PC-3 (cell line): ENCODE measurements at regions not wholly inside any gene's neighbourhood (a gene's known extent, or its start where the extent isn't known, plus 50 kb on each side); places are given as distances from the start of the nearest gene placed in this dataset.
A peak's percentile ranks its signal among the peaks of the same experiment; 100 is the strongest.
"Not testable (repeated sequence)": the region's sequence is repeated elsewhere in the genome, so short reads cannot be mapped to it uniquely, and the experiment has no call there.

Experiments
- ATAC-seq: fragments of 200-7000 bp; cut with Tn5 transposase; 2 replicates; pipeline ENCODE4 v1.9.1; 2020; ENCODE audit warnings: mild to moderate bottlenecking, moderate library complexity
- BruUV-seq: library from RNA; stranded (reverse); fragments of 400-500 nt; replicated peaks from 2 replicates; lab custom pipeline; 2021; lab: Mats Ljungman, UMichigan
- CTCF ChIA-PET: fragments of 300-600 bp; sonication (Branson Sonifier 250); formaldehyde crosslinking; loops from one replicate; lab custom pipeline; 2022; ENCODE audit warnings: antibody characterized with exemption; lab: Charles Lee
- POLR2A ChIA-PET: fragments of 300-600 bp; sonication (Branson Sonifier 250); formaldehyde crosslinking; loops from one replicate; lab custom pipeline; 2022; ENCODE audit warnings: antibody characterized with exemption; ENCODE audit not compliant: unreplicated experiment; lab: Charles Lee
- DNase-seq: peaks from one replicate; pipeline ENCODE4 v3.0.0-alpha.2; 2015
- H2AFZ ChIP-seq: fragments of 300-600 bp; sonication (generic); 2 replicates; pipeline ENCODE4 v1.6.0; 2016; ENCODE audit warnings: antibody characterized with exemption, low read length
- H3F3A ChIP-seq: fragments of 300-600 bp; sonication (generic); one replicate; pipeline ENCODE4 v1.6.0; 2017; ENCODE audit warnings: antibody characterized with exemption, low read length, control low read depth, mild to moderate bottlenecking; ENCODE audit not compliant: unreplicated experiment
- H3K27ac ChIP-seq: fragments of 300-600 bp; sonication (generic); 2 replicates; pipeline ENCODE4 v1.5.1; 2016; ENCODE audit warnings: mild to moderate bottlenecking, low read length
- H3K27me3 ChIP-seq: fragments of 300-600 bp; sonication (generic); 2 replicates; pipeline ENCODE4 v1.6.1; 2016; ENCODE audit warnings: low read length, mixed read lengths
- H3K36me3 ChIP-seq: fragments of 300-600 bp; sonication (generic); 2 replicates; pipeline ENCODE4 v1.6.1; 2016; ENCODE audit warnings: low read depth, mixed run types, low read length, mixed read lengths
- H3K4me1 ChIP-seq: fragments of 300-600 bp; sonication (generic); 2 replicates; pipeline ENCODE4 v1.5.1; 2016; ENCODE audit warnings: low read length; ENCODE audit not compliant: insufficient read depth
- H3K4me2 ChIP-seq: fragments of 300-600 bp; sonication (generic); 2 replicates; pipeline ENCODE4 v1.6.0; 2016; ENCODE audit warnings: low read length
- H3K4me3 ChIP-seq: fragments of 300-600 bp; sonication (generic); 2 replicates; pipeline ENCODE4 v1.5.1; 2016; ENCODE audit warnings: mild to moderate bottlenecking, low read length, mixed read lengths
- H3K79me2 ChIP-seq: fragments of 300-600 bp; sonication (generic); 2 replicates; pipeline ENCODE4 v1.6.1; 2017; ENCODE audit warnings: low read length, mixed read lengths
- H3K9ac ChIP-seq: fragments of 300-600 bp; sonication (generic); 2 replicates; pipeline ENCODE4 v1.6.0; 2016; ENCODE audit warnings: mild to moderate bottlenecking, low read length
- H3K9me2 ChIP-seq: fragments of 300-600 bp; sonication (generic); replicated peaks from 2 replicates; pipeline ENCODE4 v1.6.1; 2016; ENCODE audit warnings: mixed run types, low read length, mixed read lengths
- H3K9me3 ChIP-seq: fragments of 300-600 bp; sonication (generic); 2 replicates; pipeline ENCODE4 v1.6.1; 2016; ENCODE audit warnings: low read length, mixed read lengths
- H4K20me1 ChIP-seq: fragments of 300-600 bp; sonication (generic); 2 replicates; pipeline ENCODE4 v1.6.1; 2016; ENCODE audit warnings: low read length, mixed read lengths
- EZH2 ChIP-seq: fragments of 300-600 bp; sonication (generic); IDR thresholded peaks from one replicate; pipeline ENCODE4 v1.6.1; 2017; ENCODE audit warnings: antibody characterized with exemption, mild to moderate bottlenecking, low read length; ENCODE audit not compliant: unreplicated experiment
- EZH2phosphoT487 ChIP-seq: fragments of 300-600 bp; sonication (generic); IDR thresholded peaks from 2 replicates; pipeline ENCODE4 v1.6.1; 2018; ENCODE audit warnings: mild to moderate bottlenecking, antibody characterized with exemption, low read length, borderline replicate concordance
- intact Hi-C: fragments of 100-400 bp; cut with micrococcal nuclease; formaldehyde crosslinking; loops from 2 replicates; pipeline ENCODE4 v1.9.0; 2023
- TF ChIP-seq, protein P1 (sequence below): fragments of 300-600 bp; sonication (generic); conservative IDR thresholded peaks from 2 replicates; pipeline ENCODE4 v1.5.1; 2017; ENCODE audit warnings: antibody characterized with exemption, low read depth, mild to moderate bottlenecking, low read length

DNA sequence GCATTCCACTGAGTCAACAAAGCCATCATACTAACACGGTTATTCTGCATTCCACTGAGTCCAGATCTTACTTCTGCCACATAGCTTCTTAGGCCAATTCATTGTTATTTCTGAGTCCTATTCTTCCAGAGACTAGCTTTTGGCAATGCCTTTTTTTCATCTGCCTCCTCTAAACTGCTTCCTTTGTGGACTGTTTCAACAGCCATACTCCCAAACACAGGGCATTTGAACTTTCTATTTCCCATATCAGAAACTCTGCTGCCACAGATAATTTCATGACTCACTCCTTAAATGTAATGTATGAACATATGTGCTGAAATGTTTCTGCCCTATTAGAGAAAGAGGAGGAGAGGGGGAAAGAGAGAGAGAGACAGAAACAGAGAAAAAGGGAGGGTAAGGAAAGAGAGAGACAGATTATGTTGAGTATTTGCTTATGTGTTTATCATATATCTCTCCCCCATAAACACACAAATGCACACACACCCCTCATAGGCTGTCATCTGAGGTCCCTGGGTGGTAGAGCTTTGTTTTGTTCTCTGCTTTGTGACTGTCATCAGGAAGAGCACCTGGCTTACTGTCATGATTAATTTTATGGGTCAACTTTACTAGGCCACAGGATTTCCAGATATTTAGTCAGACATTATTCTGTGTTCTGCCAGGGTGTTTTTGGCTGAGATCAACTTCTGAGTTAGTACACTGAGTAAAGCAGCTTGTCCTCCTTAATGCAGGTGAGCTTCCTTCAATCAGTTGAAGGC is 308.0 kb upstream of the KCND2 start:
- no peak overlapping the region for H2AFZ ChIP-seq
- POLR2A ChIA-PET = no interaction called here
- no peaks in the 10 kb centered on the region for H3K36me3 ChIP-seq
- no peaks in the 10 kb centered on the region for H3K9me2 ChIP-seq
- no peak overlapping the region for H3K9ac ChIP-seq
- H3K27me3 ChIP-seq = no peaks in the 10 kb centered on the region
- H3F3A ChIP-seq = no peaks in the 10 kb centered on the region
- peaks cover 32% of the 10 kb centered on the region for H3K4me1 ChIP-seq
- DNase-seq (peak; percentile 64), ATAC-seq (peak; percentile 87)
- H3K79me2 ChIP-seq = no peaks in the 10 kb centered on the region
- no peak overlapping the region for H3K4me2 ChIP-seq
- H3K27ac ChIP-seq = no peak overlapping the region
- CTCF ChIA-PET = interaction anchor here (0.6 kb wide), 1 partner anchor 55 kb away, joined by 4 read pairs; no protein-coding TSS in a partner anchor
- H3K9me3 ChIP-seq = no peaks in the 10 kb centered on the region
- BruUV-seq = no TSS peak
- no peaks in the 10 kb centered on the region for H4K20me1 ChIP-seq
- no peak for TF ChIP-seq EZH2phosphoT487
- TF ChIP-seq, protein P1, sequence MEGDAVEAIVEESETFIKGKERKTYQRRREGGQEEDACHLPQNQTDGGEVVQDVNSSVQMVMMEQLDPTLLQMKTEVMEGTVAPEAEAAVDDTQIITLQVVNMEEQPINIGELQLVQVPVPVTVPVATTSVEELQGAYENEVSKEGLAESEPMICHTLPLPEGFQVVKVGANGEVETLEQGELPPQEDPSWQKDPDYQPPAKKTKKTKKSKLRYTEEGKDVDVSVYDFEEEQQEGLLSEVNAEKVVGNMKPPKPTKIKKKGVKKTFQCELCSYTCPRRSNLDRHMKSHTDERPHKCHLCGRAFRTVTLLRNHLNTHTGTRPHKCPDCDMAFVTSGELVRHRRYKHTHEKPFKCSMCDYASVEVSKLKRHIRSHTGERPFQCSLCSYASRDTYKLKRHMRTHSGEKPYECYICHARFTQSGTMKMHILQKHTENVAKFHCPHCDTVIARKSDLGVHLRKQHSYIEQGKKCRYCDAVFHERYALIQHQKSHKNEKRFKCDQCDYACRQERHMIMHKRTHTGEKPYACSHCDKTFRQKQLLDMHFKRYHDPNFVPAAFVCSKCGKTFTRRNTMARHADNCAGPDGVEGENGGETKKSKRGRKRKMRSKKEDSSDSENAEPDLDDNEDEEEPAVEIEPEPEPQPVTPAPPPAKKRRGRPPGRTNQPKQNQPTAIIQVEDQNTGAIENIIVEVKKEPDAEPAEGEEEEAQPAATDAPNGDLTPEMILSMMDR = no peak
- TF ChIP-seq EZH2 = no peak
- intact Hi-C loops = loop anchor here (10.0 kb wide), 2 partner anchors 210 to 290 kb away; no protein-coding TSS in a partner anchor
- no peak overlapping the region for H3K4me3 ChIP-seq

DNA sequence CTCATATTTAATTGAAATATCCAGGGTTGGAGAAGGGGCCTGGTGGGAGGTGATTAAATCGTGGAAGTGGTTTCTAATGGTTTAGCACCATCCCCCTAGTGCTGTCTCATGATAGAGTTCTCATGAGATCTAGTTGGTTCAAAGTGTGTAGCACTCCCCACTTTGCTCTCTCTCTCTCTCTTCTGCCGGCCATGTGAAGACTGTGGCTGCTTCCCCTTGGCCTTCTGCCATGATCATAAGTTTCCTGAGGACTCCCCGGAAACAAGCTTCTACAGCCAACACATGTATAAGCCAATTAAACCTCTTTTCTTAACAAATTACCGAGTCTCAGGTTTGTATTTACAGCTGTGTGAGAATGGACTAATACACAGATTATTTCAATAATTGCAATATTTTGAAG is 305.8 kb upstream of the KCND2 start:
- Histone ChIP-seq H3K4me3 (no peak overlapping the region), H3K9ac (no peak overlapping the region), H3K27me3 (no peaks in the 10 kb centered on the region), H4K20me1 (no peaks in the 10 kb centered on the region), H3K36me3 (no peaks in the 10 kb centered on the region), H3K4me2 (no peak overlapping the region), H3F3A (no peaks in the 10 kb centered on the region), H2AFZ (no peak overlapping the region), H3K79me2 (no peaks in the 10 kb centered on the region), H3K4me1 (peaks cover 13% of the 10 kb centered on the region), H3K9me2 (no peaks in the 10 kb centered on the region), H3K27ac (no peak overlapping the region), H3K9me3 (no peaks in the 10 kb centered on the region)
- BruUV-seq = no TSS peak
- no peak for ATAC-seq
- TF ChIP-seq EZH2 (no peak), EZH2phosphoT487 (no peak)
- TF ChIP-seq, protein P1 = no peak
- CTCF ChIA-PET = no interaction called here
- POLR2A ChIA-PET = no interaction called here
- intact Hi-C loops = loop anchor here (10.0 kb wide), 2 partner anchors 208 to 288 kb away; no protein-coding TSS in a partner anchor
- no peak for DNase-seq

DNA sequence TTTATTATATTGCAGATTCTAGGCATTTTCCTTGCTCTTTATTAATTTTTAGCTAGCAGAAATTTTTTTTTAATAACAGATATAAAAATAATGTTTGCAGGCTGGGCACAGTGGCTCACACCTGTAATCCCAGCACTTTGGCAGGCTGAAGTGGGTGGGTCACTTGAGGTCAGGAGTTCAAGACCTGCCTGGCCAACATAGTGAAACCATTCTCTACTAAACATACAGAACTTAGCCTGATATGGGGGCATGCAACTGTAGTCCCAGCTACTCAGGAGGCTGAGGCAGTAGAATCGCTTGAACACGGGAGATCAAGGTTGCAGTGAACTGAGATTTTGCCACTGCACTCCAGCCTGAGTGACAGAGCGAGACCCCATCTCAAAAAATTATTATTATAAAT is 304.6 kb upstream of the KCND2 start:
- H3K4me2 ChIP-seq, H3K27ac ChIP-seq, H2AFZ ChIP-seq, ATAC-seq, H3K9me2 ChIP-seq, BruUV-seq, H3K9ac ChIP-seq, CTCF ChIA-PET, H3F3A ChIP-seq, H3K36me3 ChIP-seq, H3K4me3 ChIP-seq, H4K20me1 ChIP-seq, H3K9me3 ChIP-seq, DNase-seq, H3K27me3 ChIP-seq, H3K79me2 ChIP-seq, POLR2A ChIA-PET: not testable (repeated sequence)
- peaks cover 13% of the 10 kb centered on the region for H3K4me1 ChIP-seq
- intact Hi-C loops = loop anchor here (10.0 kb wide), 2 partner anchors 206 to 286 kb away; no protein-coding TSS in a partner anchor
